ENCODE measurements at regions not wholly inside any gene's neighbourhood (a gene's known extent, or its start where the extent isn't known, plus 50 kb on each side); places are given as distances from the start of the nearest gene placed in this dataset.
"Not testable (repeated sequence)": the region's sequence is repeated elsewhere in the genome, so short reads cannot be mapped to it uniquely, and the experiment has no call there.

DNA sequence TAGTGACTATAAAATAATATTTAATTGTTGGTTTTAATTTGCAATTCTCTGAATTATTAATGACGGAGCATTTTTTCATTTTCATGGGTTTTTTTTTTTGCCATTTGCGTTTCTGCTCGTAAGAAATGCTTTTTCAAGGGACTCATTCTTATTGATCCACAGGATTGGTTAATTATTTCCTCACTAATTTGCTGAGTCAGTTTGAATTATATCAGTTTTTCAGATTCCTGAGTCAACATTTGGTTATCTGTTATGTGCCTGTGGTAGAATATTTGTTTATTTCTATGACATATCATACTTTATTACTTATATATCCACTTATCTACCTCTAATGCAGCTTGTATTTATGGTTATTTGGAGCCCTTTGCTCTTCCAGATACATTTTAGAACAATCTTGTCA lies 257.0 kb upstream of the BTBD3 start:
- no peak for DNase-seq

DNA sequence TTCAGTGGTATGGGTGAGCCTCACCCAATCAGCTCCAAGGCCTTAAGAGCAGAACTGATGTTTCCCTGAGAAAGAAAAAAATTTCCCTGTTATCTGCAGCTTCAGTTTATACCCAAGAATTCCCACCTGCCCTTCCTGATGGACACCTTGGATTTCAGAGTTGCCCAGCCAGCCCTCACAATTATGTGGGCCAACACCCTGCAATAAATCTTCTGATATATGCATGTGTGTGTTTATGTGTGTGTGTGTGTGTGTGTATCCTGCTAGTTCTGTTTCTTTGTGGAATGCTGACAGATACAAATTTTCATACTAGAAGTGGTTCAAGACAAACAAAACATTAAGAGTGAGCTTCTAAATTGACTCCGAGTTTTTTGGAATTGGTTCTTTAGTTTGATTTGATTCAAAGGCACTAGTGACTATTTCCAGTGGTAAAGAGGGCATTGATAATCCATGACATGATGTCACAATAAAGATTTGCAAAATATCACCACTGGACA lies 246.6 kb upstream of the BTBD3 start:
- DNase-seq = no peak

DNA sequence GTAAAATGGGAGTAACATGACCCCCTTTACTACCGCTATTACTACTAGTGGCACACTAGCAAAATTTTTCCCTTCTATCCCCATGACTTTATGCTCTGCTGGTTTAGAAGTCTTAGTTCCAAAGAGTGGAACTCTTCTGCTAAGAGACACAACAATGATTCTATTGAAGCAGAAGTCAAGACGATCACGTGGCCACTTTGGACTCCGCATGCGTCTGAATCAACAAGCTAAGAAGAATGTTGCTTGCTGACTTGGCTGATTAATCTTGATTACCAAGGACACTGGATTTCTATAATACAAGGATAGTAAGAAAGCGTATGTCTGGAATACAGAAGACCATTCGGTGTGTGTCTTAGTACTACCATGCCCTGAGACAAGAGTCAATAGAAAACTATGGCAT lies 244.7 kb upstream of the BTBD3 start:
- DNase-seq = no peak

DNA sequence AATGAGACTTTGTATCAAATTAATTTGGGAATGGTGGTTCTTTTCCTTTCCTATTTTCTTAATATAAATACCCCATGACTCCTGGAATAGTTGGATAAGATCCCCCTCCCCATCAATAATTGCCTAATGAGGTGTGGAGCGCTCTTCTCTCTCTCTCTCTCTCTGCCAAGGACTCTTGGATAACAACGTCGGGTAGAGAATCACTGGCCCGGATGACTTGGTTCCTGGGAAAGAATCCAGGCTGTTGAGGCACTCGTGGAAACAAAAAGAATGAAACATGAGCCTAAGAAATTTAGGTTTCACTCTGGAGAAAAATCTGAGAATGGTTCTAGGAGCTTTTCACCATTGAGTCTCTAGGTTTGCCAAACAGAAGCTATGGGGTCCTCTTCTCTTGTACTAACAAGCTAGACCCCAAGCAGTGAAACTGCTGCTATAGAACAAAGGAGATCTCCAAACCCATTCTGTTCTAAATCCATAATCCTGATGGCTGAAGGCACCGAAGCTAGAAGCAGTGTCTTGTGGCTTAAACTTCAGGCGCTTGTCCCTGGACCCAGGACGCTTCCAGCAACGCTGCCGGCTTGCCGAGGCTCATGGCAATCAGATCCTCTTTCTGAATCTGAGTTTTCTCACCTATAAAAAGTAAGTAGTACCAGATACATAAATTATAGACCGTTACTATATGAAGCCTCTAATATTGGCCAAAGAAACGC lies 241.6 kb upstream of the BTBD3 start:
- no peak for DNase-seq

DNA sequence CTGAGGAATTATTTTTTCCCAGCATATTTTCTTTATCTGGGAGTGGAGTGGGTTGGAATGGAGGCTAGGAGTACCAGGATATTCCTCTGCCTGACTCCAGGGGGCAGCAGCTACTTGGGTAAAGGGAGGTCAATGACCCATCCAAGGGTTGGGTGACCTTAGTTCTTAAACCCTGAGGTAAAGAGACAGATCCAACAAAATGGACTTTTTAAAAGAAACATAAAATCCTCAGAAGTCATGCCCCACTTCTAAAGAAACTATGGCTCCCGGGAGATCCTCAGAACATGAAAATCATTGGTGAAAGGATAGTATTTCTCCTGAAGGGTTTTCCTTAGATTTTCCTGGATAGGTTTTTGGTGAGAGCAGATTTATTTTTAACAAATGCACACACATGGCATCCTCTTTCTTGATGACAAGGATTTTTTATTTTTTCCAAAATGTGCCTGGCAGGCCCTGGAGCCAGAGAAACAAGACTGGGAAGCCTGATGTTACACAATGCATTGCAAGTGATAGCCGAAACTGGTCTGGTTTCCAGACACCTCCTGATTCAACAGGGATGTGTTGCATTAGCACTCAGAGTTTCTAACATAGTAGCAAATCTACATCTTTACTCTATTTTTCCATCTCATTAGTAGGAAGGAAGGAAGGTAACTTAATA lies 240.9 kb upstream of the BTBD3 start:
- no peak for DNase-seq

DNA sequence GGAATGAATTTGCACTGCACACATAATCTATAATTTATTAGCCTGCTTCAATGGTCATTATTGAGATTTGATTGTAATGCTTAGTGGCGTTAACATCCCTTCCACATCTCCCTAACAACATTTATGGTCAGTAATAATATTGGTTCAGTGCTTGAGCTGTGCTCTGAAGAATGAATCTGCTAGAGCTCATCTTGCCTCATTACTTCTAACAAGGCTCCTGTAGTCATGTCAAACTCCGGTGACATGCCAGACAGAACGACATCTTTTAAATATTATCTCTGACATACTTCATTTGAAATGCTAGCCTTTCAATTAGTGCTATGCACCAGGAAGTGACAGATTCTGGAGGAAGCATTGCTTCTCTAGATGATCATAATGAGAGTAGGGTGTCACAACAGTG lies 240.3 kb upstream of the BTBD3 start:
- no peak for DNase-seq

DNA sequence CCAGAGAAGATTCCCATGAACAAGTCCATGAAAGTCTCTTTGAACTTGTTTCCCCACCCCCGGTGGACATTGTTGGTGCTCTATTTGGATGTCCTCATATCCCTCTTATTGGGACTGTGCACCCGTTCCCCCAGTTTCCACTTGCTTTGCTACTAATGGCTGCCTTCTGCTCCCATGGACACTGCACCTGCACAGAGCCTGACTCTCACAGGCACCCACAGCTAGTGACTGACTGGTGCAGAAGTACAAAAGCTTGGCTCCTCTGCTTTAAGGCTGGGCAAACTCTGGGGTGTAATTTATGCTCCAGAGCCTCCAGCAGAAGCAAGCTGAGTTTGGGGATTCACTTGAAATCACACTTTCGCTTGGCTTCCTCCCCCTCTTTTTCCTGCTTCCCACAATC lies 239.9 kb upstream of the BTBD3 start:
- DNase-seq = no peak

DNA sequence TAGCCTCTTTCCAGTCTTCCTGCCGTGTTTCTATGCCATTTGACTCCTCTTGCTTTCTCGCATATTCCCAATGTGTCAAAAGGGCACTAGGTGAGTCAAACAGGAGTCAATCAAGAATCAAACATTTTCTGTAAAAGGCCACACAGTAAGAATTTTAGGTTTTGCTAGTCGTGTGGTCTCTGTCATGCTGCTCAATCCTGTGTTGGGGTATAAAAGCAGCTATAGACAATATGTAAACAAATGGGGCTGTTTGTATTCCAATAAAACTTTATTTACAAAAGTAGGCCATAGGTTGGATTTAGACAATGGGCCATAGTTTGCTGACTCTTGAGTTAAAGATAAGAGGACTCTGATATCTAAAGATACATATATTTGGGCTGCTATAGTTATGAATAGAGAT lies 235.4 kb upstream of the BTBD3 start:
- DNase-seq = no peak

DNA sequence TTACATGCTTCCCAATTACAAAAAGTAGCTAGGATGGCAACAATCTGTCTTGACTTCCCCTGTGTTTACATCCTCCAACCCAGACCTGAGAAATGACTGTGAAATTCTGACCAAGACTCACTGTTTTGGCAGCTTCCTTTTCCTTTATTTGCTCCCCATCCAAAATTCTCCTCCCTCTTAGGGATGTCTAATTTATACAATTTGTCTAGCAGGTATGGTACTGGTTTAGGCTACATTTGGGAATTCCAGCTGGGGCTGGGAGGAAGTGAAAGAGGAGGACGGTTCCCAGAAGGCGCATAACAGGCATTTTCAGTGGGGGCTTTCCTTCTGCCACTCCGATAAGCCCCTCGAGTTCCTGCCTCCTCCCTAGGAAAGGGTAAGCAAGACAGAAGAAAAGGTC lies 231.5 kb upstream of the BTBD3 start:
- DNase-seq = no peak

DNA sequence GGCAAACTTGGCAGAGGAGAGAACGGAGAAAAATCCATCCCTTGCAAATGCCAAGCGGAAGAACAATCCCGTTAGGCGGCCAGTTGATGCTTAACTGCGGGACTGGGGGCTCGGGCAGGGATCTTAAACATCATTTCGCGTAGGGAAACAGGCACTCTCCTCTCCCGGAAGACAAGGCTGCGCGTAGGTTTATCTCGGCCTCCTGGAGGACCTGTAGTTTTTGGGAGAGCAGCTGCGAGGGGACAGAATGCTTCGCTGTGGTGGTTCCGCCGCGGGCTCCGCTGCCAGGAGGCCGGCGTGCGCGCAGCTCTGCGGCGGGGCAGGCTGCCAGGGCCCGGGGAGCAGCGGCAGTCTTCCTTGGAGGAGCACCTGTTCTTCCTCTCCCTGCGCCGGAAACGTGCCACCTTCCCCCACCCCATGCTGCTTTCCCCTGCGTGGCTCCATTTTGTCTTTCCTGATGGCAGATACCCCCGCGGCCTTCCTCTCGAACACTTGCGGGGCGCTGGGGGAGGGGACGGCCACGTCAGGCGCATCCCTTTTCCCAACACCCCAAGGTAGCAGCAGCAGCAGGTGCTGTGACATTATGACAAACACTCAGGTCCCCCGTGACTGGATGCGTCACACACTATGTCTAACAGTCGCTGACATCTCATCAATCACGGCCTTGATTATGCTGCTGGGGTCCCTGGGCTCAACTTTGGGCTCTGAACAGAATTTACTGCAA lies 230.7 kb upstream of the BTBD3 start:
- no peak for DNase-seq

DNA sequence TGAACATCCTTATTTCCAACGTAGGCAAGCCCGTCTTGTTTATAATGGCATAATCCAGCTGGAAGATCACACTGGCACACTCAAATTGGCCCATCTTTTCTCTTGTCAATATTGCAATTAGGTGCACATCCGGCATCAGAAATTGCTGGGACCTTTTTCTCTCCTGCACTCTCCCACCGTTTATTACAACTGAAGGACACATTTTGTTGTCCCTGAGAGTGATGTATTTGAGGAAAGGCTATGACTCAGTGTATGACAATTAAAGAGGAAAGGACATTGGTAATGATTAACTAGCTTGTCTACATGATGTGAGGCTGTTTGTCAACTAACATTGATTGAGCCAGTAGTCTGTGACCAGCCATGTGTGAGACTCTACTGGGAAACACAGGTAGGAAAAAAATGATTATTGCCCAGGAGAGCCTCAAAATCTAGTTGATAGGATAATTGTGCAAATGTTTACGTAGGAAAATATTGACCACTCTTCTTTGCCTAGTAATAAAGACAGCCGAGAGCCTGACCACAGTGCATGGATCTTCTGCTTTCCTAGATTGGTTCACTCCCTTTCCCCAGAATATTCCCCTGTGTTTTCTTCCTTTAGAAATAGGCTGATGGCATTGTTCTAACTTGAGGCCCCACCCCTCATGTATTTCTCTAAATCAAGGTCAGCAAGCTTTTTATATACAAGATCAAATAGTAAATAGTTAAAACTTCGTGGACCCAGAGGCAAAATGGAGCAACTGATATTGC lies 230.0 kb upstream of the BTBD3 start:
- no peak for DNase-seq

DNA sequence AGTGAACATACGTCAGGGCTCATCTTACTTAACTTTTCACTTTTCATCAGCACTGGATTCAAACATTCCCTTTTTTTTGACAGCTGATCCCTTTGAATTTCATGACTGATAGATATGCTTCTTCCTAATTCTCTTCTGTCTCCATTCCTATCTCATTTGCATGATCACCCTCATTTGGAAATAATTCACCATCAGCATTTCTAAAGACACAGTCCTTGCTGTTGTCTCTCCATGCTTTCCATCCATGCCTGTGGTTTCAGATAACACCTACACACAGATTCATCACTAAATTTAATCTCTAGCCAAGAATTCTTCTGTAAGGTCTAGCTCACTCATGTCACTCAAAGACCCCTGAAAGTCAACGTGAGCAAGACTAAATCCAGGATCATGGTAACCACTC lies 228.4 kb upstream of the BTBD3 start:
- no peak for DNase-seq

DNA sequence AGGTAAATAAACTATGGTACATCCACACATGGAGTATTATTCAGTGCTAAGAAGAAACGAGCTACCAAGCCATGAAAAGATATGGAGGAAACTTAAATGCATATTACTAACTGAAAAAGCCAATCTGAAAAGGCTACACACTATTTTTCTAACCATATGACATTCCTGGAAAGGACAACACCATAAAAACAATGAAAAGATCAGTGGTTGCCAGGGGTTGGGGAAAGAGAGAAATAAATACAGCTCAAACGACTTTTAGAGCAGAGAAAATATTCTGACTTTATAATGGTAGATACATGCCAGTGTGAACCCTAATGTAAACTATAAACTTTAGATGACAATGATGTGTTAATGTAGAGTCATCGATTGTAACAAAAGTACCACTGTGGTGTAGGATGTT lies 225.9 kb upstream of the BTBD3 start:
- no peak for DNase-seq

DNA sequence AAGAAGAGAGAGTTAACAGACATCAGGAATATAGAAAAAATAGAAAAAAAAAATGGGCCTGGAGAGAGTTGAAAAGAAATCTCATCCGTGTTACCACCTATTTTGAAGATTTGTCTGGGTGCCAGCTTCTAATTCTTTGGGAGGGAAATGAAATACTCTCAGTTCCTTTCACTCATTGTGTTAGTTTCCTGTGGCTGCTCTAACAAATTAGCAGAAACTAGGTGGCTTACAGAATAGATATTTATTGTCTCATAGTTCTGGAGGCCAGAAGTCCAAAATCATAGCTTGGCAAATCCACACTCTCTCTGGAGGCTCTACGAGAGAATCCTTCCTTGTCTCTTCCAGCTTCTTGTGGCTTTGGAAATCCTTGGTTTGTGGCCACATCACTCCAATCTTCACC lies 225.1 kb upstream of the BTBD3 start:
- no peak for DNase-seq

DNA sequence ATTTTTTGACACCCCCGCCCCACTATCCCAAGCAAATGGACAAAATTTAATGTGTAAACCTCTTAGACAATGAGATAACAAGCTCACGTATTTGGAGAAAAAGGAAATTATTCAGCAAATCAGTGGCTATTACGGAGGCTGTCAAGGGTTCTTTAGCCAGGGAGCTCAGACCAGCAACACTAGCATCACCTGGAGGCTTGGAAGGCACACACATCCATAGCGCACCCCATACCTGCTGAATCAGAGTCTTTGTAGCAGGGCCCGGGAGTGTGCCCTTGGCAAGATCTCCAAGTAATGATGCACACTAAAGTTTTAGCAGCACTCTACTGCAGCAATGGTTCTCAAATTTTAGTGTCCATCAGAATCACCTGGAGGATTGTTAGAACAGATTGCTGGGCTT lies 223.2 kb upstream of the BTBD3 start:
- no peak for DNase-seq

DNA sequence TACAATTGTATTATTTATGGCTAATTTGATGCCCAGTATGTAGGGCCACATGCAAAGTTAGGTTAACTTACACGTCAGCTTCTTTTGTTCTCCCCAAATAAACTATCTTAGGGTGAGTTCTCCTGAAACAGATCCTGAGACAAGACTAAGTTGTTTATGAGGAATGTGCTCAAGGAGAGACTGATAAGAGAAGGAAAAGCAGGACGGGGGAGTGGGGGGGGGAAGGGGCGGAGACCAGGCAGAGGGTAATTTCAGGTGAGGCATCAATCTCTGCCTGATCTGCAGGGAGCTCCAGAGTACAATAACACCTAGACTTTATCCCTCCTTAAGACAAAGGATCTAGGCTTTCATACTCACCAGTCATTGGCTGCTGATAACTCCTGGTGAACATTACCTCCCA lies 220.6 kb upstream of the BTBD3 start:
- DNase-seq = no peak

DNA sequence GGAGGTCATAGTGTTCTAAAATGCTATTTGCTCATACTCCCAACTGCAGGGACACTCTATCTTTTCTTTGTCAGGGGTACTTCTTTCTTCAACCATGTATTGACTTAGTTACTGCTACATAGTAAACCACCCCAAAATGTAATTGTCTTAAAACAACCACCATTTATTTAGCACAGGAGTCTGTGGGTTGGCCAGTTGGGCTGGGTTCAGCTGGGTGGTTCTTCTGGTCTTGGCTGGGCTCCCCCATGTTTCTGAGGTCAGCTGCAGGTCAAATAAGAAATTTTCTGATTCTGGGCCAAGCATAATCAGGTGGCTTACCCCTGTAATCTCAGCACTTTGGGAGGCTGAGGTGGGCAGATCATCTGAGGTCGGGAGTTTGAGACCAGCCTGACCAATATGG lies 220.0 kb upstream of the BTBD3 start:
- no peak for DNase-seq

DNA sequence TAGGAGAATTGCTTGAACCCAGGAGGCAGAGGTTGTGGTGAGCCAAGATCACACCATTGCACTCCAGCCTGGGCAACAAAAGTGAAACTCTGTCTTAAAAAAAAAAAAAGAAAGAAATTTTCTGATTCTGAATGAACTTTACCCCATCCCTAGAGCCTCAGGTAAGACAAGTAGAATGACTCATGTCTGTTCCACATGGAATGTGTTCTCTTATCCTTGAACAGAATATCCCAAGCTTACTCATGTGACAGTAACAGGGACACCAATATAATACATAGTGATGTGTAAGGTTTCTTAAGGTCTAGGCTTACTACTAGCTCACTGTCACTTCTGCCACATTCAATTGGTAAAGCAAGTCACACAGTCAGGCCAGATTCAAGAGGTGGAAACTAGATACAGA lies 219.6 kb upstream of the BTBD3 start:
- DNase-seq = no peak

DNA sequence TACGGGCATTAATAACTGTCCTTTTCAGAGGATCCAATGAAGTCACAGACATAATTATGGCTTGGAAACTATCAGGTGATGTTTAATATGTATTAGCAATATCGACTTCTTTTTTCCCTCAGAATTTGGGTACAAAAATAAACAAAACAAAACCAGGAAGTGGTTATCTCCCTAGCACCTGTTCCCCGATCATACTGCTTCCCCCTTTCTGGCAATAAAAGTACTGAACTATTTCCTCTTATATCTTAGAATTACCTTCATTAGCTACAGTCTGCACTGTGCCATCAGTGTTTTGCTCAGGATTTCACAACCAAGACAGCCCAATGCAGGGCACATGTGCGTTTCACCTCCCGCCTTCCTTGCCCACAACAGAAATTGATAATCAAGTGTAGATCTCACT lies 216.9 kb upstream of the BTBD3 start:
- DNase-seq = no peak

DNA sequence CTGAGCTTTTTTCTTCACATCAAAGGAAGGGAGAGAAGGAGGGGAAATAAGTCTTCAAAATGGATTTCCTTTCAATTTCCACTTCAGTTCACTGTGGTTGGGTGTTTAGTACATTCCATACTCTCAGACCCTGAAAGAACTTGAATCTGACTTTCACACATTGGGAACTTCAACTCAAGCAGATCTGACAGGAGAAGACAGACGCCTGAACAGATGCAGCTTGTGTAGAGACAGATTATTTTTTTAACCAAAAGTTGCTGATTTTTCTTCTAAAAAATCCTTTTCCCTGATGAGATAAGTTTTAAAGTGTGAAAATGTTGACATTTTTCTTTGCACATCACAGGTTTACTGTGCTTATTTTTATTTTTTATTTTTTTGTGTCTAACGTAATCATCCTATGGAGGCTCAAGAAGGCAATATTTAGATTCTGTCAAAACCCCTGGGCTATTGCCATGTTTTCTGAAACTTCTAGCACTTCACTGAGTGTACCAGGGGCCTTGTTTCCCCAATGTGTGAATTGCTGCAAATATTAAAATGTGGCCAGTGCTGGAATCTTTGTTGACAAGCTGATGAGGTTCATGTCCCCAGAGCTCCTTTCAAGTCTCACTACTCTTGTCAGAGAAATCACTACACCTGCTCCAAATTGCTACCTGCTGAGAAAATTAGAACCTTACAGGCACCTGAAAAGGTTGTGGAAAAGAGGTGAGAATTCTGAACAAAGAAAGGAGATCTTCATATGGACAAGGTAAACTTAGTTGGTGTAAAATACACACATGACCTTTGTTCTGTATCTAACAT lies 214.8 kb upstream of the BTBD3 start:
- DNase-seq = no peak

DNA sequence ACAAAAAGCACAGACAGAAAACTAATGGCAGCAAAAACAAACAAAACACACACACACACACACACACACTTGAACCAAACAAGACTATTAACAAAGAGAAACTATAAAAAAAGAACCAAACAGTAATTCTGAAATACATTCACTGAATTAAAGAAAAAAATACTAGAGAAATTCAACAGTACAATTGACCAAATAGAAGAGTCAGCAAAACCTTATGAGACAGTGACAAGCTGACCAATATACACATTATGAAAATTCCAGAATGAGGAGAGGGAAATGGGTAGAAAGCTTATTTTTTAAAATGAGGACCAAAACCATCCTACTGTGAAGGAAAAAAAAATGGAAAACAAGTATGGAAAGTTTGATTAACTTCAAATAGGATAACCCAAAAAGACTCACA lies 212.2 kb upstream of the BTBD3 start:
- DNase-seq = no peak

DNA sequence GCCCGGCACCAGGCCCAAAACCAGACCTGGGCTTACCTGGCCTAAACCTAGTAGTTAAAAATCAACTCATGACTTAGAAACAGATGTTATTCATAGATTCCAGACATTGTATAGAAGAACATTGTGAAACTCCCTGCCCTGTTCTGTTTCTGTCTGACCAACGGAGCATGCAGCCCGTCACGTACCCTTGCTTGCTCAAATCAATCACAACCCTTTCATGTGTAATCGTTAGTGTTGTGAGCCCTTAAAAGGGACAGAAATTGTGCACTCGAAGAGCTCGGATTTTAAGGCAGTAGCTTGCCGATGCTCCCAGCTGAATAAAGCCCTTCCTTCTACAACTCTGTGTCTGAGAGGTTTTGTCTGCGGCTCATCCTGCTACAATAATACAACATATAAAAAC lies 209.5 kb upstream of the BTBD3 start:
- DNase-seq = not testable (repeated sequence)

DNA sequence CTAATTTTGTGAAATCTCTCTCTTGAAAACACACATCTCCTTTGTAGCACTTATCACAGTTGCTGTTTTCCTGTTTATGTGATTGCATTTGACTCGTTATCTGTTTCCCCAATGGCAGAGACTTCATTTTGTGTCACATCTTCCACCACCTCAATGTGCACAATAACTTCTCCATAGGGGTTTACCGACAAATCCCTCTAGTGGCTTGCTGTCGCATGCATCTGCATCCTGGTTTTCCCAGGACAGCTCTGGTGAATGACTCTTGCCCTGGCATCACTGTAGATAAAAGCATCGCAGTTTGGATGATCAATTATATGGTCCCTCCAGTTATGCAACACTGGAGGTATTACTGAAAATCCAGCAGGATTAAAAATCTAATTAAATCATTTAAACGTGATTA lies 206.5 kb upstream of the BTBD3 start:
- DNase-seq = no peak
